Breast epithelium (tissue), 3 donors: ENCODE measurements at regions not wholly inside any gene's neighbourhood (a gene's known extent, or its start where the extent isn't known, plus 50 kb on each side); places are given as distances from the start of the nearest gene placed in this dataset.
"Not testable (repeated sequence)": the region's sequence is repeated elsewhere in the genome, so short reads cannot be mapped to it uniquely, and the experiment has no call there.

ENCODE experiments used
- POLR2A ChIP-seq: fragments of 450-650 bp; IDR thresholded peaks from one replicate; pipeline ENCODE4 v1.6.1; 2016; ENCODE audit warnings: antibody characterized with exemption, mild to moderate bottlenecking, moderate library complexity
- POLR2AphosphoS5 ChIP-seq, 3 donors: sonication (generic); formaldehyde crosslinking; IDR thresholded peaks; one replicate each; pipeline ENCODE4 v1.6.1; 2017; ENCODE audit warnings: antibody characterized with exemption in 3 of 3
- TF ChIP-seq, protein P1 (sequence below), 3 donors: fragments of 450-650 bp; IDR thresholded peaks; one replicate each; pipeline ENCODE4 v1.5.1; 2016 to 2017; ENCODE audit warnings: antibody characterized with exemption in 3 of 3, mild to moderate bottlenecking in 3 of 3, moderate library complexity in 3 of 3

DNA sequence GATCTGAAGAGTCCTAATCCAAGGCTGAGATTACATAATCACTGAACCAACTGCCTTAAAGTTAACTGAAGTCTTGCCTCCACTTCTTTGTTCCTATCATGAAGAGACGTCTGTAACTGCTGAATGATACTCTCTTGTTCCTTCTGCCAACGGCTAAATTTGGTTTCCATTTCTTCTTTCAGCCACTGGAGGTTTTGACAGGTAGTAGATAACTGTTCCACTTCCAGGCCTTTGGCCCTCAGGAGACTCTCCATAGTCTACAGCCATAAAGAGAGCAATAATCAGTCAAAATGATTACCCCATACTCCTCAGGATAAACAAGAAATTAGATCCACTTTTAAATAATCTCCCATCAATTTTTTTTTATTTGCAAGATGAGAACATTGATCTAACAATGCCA, 128.1 kb downstream of the NBPF8 start:
- not testable (repeated sequence) for TF ChIP-seq POLR2AphosphoS5 (IDR thresholded peaks at IDR 0.05); POLR2A
- TF ChIP-seq, protein P1, sequence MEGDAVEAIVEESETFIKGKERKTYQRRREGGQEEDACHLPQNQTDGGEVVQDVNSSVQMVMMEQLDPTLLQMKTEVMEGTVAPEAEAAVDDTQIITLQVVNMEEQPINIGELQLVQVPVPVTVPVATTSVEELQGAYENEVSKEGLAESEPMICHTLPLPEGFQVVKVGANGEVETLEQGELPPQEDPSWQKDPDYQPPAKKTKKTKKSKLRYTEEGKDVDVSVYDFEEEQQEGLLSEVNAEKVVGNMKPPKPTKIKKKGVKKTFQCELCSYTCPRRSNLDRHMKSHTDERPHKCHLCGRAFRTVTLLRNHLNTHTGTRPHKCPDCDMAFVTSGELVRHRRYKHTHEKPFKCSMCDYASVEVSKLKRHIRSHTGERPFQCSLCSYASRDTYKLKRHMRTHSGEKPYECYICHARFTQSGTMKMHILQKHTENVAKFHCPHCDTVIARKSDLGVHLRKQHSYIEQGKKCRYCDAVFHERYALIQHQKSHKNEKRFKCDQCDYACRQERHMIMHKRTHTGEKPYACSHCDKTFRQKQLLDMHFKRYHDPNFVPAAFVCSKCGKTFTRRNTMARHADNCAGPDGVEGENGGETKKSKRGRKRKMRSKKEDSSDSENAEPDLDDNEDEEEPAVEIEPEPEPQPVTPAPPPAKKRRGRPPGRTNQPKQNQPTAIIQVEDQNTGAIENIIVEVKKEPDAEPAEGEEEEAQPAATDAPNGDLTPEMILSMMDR (IDR thresholded peaks at IDR 0.05) = not testable (repeated sequence)
